H9 (cell line): ENCODE measurements at regions not wholly inside any gene's neighbourhood (a gene's known extent, or its start where the extent isn't known, plus 50 kb on each side); places are given as distances from the start of the nearest gene placed in this dataset.

Source experiments
- DNase-seq: peaks from one replicate; pipeline ENCODE4 v3.0.0-alpha.2; 2017
- H2AFZ ChIP-seq: one replicate; pipeline ENCODE4 v1.6.1; 2013; ENCODE audit warnings: mild to moderate bottlenecking, low read length, control low read depth, moderate library complexity
- H2AK5ac ChIP-seq: 2 replicates; pipeline ENCODE4 v1.6.1; 2013; ENCODE audit warnings: low read length, control low read depth, mixed read lengths; ENCODE audit not compliant: insufficient read length
- H2BK120ac ChIP-seq: one replicate; pipeline ENCODE4 v1.6.1; 2013; ENCODE audit warnings: low read depth, mild to moderate bottlenecking, low read length, control low read depth, inconsistent platforms; ENCODE audit not compliant: poor library complexity, severe bottlenecking
- H2BK12ac ChIP-seq: 2 replicates; pipeline ENCODE4 v1.6.1; 2013; ENCODE audit warnings: low read length, control low read depth, mixed read lengths, low read depth; ENCODE audit not compliant: insufficient read length
- H2BK15ac ChIP-seq: 2 replicates; pipeline ENCODE4 v1.6.1; 2013; ENCODE audit warnings: low read depth, low read length, control low read depth
- H2BK20ac ChIP-seq: one replicate; pipeline ENCODE4 v1.6.1; 2013; ENCODE audit warnings: low read depth, mild to moderate bottlenecking, low read length, control low read depth, inconsistent platforms; ENCODE audit not compliant: poor library complexity, severe bottlenecking
- H2BK5ac ChIP-seq: 2 replicates; pipeline ENCODE4 v1.6.1; 2013; ENCODE audit warnings: low read length, control low read depth, mixed read lengths; ENCODE audit not compliant: insufficient read length
- H3K14ac ChIP-seq: 2 replicates; pipeline ENCODE4 v1.6.1; 2013; ENCODE audit warnings: low read length, control low read depth; ENCODE audit not compliant: insufficient read depth
- H3K18ac ChIP-seq: 2 replicates; pipeline ENCODE4 v1.6.1; 2013; ENCODE audit warnings: low read depth, mild to moderate bottlenecking, mixed read lengths, low read length, control low read depth; ENCODE audit not compliant: insufficient read length
- H3K23ac ChIP-seq: 2 replicates; pipeline ENCODE4 v1.6.1; 2013; ENCODE audit warnings: low read length, control low read depth, mixed read lengths, low read depth; ENCODE audit not compliant: insufficient read length
- H3K23me2 ChIP-seq: 2 replicates; pipeline ENCODE4 v1.6.1; 2013; ENCODE audit warnings: low read depth, mild to moderate bottlenecking, mixed read lengths, low read length, control low read depth; ENCODE audit not compliant: insufficient read length, poor library complexity, severe bottlenecking
- H3K27ac ChIP-seq: 2 replicates; pipeline ENCODE4 v1.5.1; 2013; ENCODE audit warnings: low read length, control low read depth, mixed read lengths, low read depth; ENCODE audit not compliant: insufficient read length
- H3K27me3 ChIP-seq: 2 replicates; pipeline ENCODE4 v1.6.1; 2013; ENCODE audit warnings: low read length, control low read depth, inconsistent platforms; ENCODE audit not compliant: insufficient read depth
- H3K4ac ChIP-seq: 2 replicates; pipeline ENCODE4 v1.6.1; 2013; ENCODE audit warnings: low read depth, mild to moderate bottlenecking, control low read depth, inconsistent platforms, low read length, moderate library complexity
- H3K4me1 ChIP-seq: 2 replicates; pipeline ENCODE4 v1.6.1; 2013; ENCODE audit warnings: low read length, control low read depth, inconsistent platforms; ENCODE audit not compliant: insufficient read depth
- H3K4me2 ChIP-seq: 2 replicates; pipeline ENCODE4 v1.6.1; 2013; ENCODE audit warnings: low read length, control low read depth, mixed read lengths; ENCODE audit not compliant: insufficient read length, insufficient read depth
- H3K56ac ChIP-seq: 2 replicates; pipeline ENCODE4 v1.6.1; 2013; ENCODE audit warnings: low read depth, mild to moderate bottlenecking, mixed read lengths, low read length, control low read depth; ENCODE audit not compliant: insufficient read length
- H3K79me1 ChIP-seq: 2 replicates; pipeline ENCODE4 v1.6.1; 2013; ENCODE audit warnings: low read depth, mild to moderate bottlenecking, moderate library complexity, low read length, control low read depth, inconsistent platforms; ENCODE audit not compliant: insufficient read depth, poor library complexity, severe bottlenecking
- H3K79me2 ChIP-seq: 2 replicates; pipeline ENCODE4 v1.6.1; 2013; ENCODE audit warnings: low read length, control low read depth, inconsistent platforms; ENCODE audit not compliant: insufficient read depth
- H3K9ac ChIP-seq: 2 replicates; pipeline ENCODE4 v1.6.1; 2013; ENCODE audit warnings: low read length, control low read depth, mixed read lengths; ENCODE audit not compliant: insufficient read length; ENCODE audit errors: extremely low read depth
- H3K9me3 ChIP-seq: one replicate; pipeline ENCODE4 v1.6.1; 2013; ENCODE audit warnings: low read depth, low read length, inconsistent platforms; ENCODE audit not compliant: control insufficient read depth
- H3T11ph ChIP-seq: one replicate; pipeline ENCODE4 v1.6.1; 2013; ENCODE audit warnings: mild to moderate bottlenecking, low read length, control low read depth, inconsistent platforms
- H4K20me1 ChIP-seq: one replicate; pipeline ENCODE4 v1.6.1; 2013; ENCODE audit not compliant: control insufficient read depth, insufficient read length, insufficient read depth
- H4K5ac ChIP-seq: 2 replicates; pipeline ENCODE4 v1.6.1; 2013; ENCODE audit warnings: low read depth, mild to moderate bottlenecking, mixed read lengths, low read length, control low read depth; ENCODE audit not compliant: insufficient read length
- H4K8ac ChIP-seq: replicated peaks from 2 replicates; pipeline ENCODE4 v1.6.1; 2013; ENCODE audit warnings: low read length, control low read depth, mixed read lengths, low read depth; ENCODE audit not compliant: insufficient read length
- H4K91ac ChIP-seq: 2 replicates; pipeline ENCODE4 v1.6.1; 2013; ENCODE audit warnings: low read depth, mild to moderate bottlenecking, moderate library complexity, mixed read lengths, low read length, control low read depth; ENCODE audit not compliant: insufficient read length
- H3K27ac Mint-ChIP-seq, 3 experiments: 2 replicates in 2 of 3; 3 replicates in 1 of 3; pipeline ENCODE4 v1.8.0; 2020 to 2021; ENCODE audit warnings: mixed read lengths in 3 of 3, mild to moderate bottlenecking in 1 of 3, moderate library complexity in 1 of 3
- H3K27me3 Mint-ChIP-seq: 2 replicates; pipeline ENCODE4 v1.8.0; 2021; ENCODE audit warnings: low read depth, mild to moderate bottlenecking, moderate library complexity, mixed read lengths
- H3K36me3 Mint-ChIP-seq, 3 experiments: 2 replicates in 2 of 3; 3 replicates in 1 of 3; pipeline ENCODE4 v1.8.0; 2020 to 2021; ENCODE audit warnings: low read depth in 3 of 3, mixed read lengths in 3 of 3; ENCODE audit not compliant: insufficient read depth in 1 of 3
- H3K4me1 Mint-ChIP-seq, 2 experiments: 2 replicates each; pipeline ENCODE4 v1.8.0; 2020; ENCODE audit warnings: mixed read lengths in 2 of 2
- H3K4me3 Mint-ChIP-seq, 2 experiments: 2 replicates in 1 of 2; 3 replicates in 1 of 2; pipeline ENCODE4 v1.8.0; 2020 to 2021; ENCODE audit warnings: mild to moderate bottlenecking in 2 of 2, mixed read lengths in 2 of 2, moderate library complexity in 1 of 2
- H3K9me3 Mint-ChIP-seq, 2 experiments: 2 replicates in 1 of 2; 3 replicates in 1 of 2; pipeline ENCODE4 v1.8.0; 2020; ENCODE audit warnings: mild to moderate bottlenecking in 2 of 2, mixed read lengths in 2 of 2, moderate library complexity in 1 of 2
- CTCF ChIP-seq: fragments of 200-600 bp; sonication (generic); conservative IDR thresholded peaks from 3 replicates; pipeline ENCODE4 v1.8.0; 2021; ENCODE audit warnings: antibody characterized with exemption, mild to moderate bottlenecking
- WGBS: extraction: QIAGEN DNeasy Blood & Tissue Kit; methylation state at CpG from one replicate; pipeline ENCODE4 v1.1.7; 2013; ENCODE audit warnings: missing lambda C conversion rate, low lambda C conversion rate, mixed read lengths; ENCODE audit not compliant: insufficient read length; ENCODE audit errors: extremely low coverage; 5-methylcytosine and 5-hydroxymethylcytosine counted together

DNA sequence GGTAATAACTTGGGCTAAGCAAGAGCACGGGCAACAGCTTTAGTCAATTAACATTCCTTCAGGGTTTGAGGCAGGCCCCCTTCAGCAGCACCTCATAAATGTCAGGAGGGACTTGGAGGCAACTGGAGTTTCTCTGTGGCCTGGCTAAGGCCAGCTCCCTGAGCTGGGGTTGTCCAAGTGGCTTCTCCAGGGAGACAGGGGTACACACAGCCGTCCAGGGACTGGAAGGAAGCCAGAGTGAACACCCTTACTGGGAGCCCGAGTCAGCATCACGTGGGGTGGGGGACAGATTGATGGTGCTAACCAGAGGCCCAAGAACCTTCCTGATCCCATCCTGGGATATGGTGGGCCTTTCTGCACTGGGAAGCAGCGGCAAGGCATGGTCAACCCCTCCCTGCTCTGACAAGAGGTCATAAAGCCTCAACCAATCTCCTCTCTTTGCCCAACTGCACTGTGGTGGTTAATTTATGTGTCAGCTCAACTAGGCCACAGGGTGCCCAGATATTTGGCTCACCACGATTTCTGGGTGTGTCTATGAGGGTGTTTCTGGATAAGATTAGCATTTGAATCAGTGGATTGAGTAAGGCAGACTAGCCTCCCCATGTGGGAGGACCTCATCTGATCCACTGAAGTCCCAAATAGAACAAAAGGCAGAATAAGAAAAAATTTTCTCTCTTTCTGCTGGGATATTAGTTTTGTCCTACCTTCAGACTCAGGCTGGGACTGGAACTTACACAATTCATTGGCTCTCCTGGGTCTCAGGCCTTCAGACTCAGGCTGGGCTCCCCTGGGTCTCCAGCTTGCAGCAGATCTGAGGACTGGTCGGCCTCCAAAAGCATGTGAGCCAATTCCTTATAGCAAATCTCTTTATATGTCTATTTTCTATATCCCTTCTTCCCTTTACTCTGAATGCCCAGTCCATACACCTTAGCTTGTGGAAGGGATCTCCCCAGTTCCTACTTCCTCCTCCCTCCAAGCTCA, 127.2 kb upstream of the LARP1 start:
- H2BK20ac ChIP-seq: no peak overlapping the region
- no peak overlapping the region for H3K18ac ChIP-seq
- Mint-ChIP-seq H3K27ac (no peak overlapping the region), H3K4me3 (no peak overlapping the region; a peak in 1 of 5 replicates), H3K9me3 (no peaks in the 10 kb centered on the region), H3K27me3 (peaks cover 11% of the 10 kb centered on the region), H3K4me1 (peaks cover 7 to 10% of the 10 kb centered on the region in 2 experiments; a peak in 3 of 4 replicates), H3K36me3 (no peaks in the 10 kb centered on the region)
- no peak overlapping the region for H2BK12ac ChIP-seq
- no CpG with 5 or more reads among the region's 7 CpGs for WGBS
- H3K23me2 ChIP-seq: no peaks in the 10 kb centered on the region
- H4K91ac ChIP-seq: no peak overlapping the region
- H3K23ac ChIP-seq: no peak overlapping the region
- no peak overlapping the region for H2BK120ac ChIP-seq
- H2BK15ac ChIP-seq: no peak overlapping the region
- H3K4me1 ChIP-seq: no peaks in the 10 kb centered on the region
- no peak overlapping the region for H2AK5ac ChIP-seq
- H4K20me1 ChIP-seq: no peaks in the 10 kb centered on the region
- H3K56ac ChIP-seq: no peak overlapping the region
- no peak overlapping the region for H3K4me2 ChIP-seq
- H3T11ph ChIP-seq: no peak overlapping the region
- no peak overlapping the region for H2AFZ ChIP-seq
- H3K27ac ChIP-seq: no peak overlapping the region
- TF ChIP-seq CTCF: no peak
- no peak overlapping the region for H4K5ac ChIP-seq
- no peak overlapping the region for H2BK5ac ChIP-seq
- H3K27me3 ChIP-seq: no peaks in the 10 kb centered on the region; the same call in 1 of the 2 replicates
- no peak overlapping the region for H3K9ac ChIP-seq
- H3K4ac ChIP-seq: no peak overlapping the region
- H3K9me3 ChIP-seq: no peaks in the 10 kb centered on the region
- no peak overlapping the region for H3K14ac ChIP-seq
- no peak overlapping the region for H4K8ac ChIP-seq
- H3K79me2 ChIP-seq: no peaks in the 10 kb centered on the region
- H3K79me1 ChIP-seq: no peaks in the 10 kb centered on the region
- no peak for DNase-seq
